GM19351 (cell line): ENCODE measurements at regions not wholly inside any gene's neighbourhood (a gene's known extent, or its start where the extent isn't known, plus 50 kb on each side); places are given as distances from the start of the nearest gene placed in this dataset.

Experiments used
- ATAC-seq: cut with Tn5 transposase; IDR thresholded peaks from one replicate; pipeline ENCODE4 v1.9.1; 2021; ENCODE audit warnings: mild to moderate bottlenecking, moderate library complexity; ENCODE audit not compliant: unreplicated experiment

DNA sequence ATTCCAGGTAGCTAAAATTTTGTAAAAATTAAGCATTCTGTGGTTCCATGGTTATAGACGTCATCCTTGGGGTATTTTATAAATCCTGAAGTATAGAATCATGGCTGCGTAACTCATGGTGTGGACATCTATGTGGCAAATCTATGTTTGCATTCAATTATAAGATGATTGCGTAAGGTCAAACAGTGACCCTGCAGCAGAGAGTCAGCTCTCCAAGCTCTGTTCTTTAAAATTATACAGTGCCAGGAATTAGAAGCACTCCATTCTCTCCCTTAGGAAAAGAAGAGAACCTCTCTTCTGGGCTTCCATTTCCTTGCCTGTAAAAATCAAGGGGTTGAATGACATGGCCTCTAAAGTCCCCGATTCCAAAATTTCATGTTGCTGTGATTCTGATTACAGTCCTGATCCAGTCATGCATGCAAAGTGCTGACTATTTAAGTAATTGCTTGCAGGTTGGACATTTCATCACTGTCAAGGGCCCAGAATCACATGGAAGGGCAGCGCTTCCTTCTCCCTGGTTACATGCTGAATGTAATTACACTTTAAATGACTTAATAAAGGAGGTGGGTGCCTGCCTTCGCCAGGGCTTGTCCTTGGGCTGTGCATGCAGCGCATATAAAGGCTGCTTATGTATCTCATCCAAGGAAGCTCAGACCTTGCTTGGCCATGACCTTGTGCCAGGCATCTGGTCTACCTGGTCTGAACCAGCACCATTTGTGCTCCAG, 550.7 kb downstream of the TYW1 start:
- no peak for ATAC-seq

DNA sequence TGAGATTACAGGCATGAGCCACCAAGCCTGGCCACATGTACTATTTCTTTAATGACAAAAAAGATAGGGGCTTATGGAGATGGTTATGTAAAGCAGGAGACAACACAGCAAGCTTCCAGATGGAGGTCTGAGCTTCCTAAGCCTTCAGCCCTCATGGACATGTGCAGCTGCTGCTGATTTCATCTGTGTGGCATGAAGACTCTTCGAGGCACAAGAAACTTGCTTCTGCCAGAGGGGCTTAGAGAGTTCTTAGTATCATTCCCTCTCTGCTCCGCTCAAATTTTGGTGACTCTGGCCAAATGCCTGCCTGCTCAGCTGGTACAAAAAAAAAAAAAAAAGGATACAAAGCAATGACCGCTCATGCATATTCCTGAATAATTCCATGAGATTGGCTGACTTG, 552.5 kb downstream of the TYW1 start:
- no peak for ATAC-seq

DNA sequence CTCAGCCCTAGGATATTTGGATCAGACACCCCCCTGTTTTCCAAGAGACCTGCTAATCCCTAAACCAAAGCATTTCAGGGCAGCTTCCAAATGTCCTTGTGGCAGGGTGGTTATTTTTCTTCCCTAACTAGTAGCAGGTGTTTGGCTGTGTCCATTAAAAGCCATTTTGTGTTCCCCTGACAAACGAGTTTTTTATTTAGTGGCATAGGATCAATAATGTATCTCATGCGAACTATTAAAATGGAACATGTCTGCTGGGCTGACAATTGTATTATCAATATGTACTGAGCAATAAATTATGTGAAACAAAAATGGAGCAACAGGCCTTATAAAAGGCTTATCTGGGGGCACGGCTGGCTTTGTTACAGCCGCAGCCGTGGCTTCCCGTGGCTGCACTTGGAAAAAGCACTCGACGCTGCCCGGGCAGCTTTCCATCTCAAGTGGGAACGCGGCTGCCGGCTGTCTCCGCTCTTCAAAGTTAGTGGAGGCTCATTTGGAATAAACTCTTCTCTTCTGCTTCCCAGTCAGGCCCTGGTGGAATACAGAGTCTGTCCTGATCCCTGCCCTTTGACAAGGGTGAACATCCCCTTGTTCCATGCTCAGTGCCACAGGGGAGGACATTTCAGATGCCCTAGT, 554.3 kb downstream of the TYW1 start:
- ATAC-seq = no peak

DNA sequence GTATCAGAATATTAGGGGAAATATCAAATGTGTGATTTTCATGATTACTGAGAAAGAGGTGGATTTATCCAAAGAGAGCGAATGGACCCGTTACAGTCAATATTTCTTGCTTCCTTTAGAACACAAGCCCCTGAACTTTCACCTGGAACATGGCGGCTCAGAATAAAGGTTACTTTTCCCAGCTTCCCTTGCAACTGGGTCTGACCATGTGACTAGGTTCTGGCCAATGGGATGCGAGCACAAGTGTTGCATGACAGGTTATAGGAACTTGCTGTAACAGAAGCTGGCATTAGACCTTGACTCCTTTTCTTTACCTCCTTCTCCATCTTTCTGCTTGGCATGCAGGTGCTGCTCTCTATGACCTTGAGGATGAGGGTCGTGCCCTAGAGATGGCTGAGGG, 556.1 kb downstream of the TYW1 start:
- no peak for ATAC-seq

DNA sequence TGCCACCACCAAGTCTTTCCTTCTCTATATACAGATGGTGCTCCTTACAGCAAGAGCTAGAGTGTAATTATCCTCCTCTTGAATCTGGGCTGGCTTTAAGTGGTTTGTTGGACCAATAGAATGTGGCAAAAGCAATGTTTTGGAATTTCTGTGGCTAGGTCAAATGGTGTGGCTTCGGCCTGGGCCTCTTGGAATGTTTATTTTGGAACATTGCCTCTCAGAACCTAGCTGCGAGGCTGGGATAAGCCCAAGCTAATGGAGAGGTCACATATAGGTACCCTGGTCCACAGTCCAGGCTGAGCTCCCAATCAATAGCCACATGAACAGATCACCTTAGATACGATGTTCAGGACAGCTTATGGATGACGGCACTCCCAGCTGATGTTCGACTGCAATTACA, 556.7 kb downstream of the TYW1 start:
- ATAC-seq = no peak

DNA sequence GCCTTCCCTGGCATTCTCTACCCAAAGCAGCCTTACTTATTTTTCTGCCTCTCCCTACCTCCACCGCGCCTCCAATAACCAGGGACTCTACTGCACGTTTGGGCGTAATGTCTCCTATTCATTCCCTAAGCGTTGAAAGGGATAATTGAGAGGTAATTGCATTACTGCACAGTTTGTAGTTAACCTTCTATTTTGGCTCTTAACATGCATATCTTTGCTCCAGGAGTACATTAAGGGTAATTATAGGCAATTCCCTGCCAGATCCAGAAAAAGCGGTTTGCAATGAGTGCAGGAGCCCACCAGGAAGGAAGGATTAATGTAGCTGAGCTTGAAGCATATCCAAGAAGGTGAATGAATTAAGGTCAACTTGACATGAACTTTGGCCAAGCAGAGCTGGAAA, 558.4 kb downstream of the TYW1 start:
- no peak for ATAC-seq

DNA sequence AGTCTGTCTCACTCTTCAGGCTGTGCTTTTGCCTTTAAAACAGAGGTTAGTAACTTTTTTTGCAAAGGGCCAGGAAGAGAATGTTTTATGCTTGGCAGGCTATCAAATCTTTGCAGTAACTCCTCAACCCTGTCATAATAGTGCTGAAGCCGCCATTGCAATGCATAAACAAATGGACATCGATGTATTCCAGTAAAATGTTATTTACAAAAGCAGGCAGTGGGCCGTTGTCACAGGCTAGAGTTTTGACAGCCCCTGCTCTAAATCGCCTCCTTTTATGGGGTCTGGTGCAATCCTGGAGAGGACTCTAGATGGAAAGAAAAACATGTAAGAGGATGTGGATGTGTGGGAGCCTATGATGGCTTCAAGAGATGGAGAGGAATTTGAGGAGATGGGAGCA, 568.3 kb downstream of the TYW1 start:
- ATAC-seq = no peak

DNA sequence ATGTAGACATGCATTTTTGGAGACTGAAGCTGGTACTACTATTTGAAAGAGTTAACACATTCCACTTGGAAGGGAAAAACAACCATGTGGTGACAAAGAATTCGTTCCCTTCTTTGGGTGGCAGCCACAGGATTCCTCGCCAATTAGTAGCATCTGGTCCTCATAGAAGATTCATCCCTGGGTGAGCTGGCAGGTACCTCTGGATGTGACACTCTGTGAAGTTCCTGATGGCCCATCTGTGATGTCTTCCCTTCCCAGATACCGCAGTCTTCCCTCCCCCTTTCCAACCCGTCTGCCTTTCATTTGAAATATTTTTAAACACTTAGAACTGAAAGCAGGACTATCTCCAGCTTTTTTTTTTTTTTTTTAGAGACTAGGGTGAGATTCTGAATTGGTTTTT, 569.5 kb downstream of the TYW1 start:
- ATAC-seq = no peak

DNA sequence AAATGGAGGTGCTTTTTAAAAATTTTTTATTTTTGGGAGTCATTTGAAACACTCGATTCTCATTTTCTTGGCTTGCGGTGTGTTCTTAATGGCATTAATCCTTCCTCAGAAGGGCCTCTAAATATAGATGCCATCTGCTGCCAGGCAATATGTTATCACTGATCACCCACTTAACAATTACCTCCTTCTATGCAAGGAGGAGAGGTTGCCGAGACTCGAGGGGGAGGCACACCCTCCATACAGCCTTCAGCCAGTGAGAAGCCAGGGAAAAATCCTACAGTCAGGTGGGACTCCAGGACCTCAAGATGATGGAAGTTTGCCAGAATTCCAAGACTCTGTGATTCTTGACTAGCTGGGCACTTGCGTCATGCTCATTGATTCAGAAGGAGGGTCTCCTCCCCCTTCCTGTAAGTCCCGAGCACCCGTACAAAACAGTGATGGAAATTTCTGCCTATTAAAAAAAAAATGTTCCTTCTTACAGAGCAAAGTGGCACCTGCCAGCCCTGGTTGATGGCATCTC, 574.5 kb downstream of the TYW1 start:
- no peak for ATAC-seq

DNA sequence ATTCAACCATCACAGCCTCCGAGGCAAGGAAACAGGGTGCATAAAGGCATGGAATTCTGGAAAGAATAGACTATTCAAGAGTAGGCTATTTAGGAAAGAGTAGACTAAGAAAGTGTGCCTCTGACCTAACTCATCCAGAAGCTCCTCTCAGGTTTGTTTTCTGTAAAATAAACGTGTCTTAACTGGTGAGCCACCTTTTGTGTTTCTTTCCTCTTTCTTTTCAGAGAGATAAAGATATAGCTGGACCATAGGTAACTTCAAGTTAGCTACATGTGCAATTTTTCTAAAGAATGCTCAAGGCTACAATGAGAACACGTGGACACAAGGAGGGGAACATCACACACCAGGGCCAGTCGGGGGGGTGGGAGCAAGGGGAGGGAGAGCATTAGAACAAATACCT, 577.0 kb downstream of the TYW1 start:
- ATAC-seq = no peak

DNA sequence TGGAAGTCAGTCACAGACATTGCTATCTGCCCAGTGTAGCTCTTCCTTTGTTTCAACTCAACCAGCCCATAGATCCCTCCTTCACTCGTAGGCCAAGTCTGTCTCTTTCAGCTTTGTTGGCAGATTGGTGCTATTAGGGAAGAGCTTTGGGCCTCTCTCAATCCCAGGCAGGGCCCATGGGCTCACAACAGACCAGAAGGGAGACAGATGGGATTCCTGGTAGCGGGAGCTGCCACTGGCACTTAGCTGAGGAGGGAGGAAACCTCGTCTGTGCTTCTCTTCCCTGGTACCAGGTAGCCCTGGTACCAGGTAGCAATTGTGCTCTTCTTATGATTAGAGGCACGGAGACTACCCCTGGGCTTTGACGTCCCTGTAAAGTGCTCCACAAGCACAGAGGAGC, 592.0 kb downstream of the TYW1 start:
- no peak for ATAC-seq

DNA sequence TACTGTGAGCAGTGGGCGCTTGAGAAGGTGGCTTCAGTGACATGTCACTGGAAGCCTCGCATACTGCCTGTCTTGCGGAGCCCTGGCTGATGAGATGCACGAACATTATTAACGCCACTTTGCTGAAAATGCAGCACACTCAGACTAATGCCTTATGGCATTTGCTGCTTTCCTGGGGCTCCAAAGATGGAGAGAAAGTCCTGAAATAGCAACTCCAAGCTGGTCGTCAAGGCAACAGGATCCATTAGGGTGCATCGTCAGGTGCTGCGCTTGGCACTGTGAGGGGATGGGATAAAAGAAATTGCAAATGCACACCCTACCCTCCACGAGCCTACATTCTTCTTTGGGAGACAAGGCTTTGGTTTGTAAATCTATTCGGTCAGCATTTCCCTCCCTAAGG, 592.5 kb downstream of the TYW1 start:
- no peak for ATAC-seq

DNA sequence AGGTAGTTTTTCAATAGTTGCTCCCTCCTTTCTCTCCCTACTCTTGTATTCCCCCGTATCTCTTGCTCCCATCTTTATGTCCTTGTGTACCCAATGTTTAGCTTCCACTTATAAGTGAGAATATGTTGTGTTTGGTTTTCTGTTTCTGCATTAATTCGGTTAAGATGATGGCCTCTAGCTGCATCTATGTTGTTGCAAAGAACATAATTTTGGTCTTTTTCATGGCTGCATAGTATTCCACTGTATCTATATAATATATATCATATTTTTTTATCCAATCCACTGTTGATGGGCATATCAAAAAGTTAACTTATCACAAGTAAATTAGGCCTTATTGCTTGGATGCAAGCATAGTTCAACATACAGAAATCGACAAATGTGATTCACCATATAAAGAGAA, 594.0 kb downstream of the TYW1 start:
- no peak for ATAC-seq

DNA sequence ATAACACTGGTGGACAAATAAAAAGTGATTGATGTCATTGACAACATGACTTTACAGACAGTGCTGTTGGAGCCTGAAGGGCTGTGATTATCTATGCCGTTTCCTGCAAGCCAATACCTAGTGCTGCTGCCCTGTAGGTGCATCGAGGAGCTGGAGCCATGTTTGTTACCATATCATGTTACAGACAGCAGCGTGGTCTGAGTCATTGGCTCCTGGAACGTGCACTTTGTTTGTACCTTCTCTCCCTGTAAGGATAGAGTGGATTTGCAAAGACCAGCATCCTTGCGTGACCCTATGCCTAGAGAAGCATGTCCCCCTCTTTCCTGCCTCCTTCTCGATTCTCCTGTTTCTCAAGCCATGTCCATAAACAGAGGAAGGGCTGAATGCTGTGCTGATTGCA, 597.2 kb downstream of the TYW1 start:
- ATAC-seq = no peak

DNA sequence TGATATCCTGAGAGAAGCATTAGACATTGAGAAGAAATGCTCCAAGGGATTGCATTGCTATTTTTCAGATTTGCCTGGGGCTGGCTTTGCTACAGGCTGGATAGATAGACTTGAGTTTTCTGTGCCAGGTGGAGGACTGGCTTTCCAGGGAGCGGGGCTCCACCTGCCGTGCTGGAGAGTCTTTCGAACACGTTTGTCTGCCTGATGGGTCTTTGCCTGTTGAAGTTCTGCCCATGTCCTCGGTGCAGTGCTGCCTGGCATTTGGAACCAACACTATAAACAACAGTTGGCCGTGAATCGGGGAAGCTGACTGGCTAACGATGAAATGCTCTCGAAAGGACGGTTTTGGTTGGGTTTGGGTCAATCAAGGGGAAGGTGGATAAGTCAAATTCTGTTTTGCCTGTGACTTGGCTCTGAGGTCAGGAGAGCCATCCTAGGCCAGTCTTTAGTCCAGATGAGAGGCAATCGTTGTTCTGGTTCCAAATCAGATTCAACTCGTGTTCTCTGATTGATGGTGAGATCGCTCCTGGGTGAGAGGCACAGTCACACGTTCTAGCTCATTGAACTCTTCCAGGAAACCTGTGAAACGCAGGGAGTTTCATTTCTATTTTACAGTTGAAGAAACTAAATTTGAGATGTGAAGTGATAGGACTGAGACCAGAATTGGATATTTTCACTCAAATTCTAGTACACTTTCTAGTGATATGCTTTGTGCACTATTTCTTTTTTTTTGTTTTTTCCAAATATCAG, 599.0 kb downstream of the TYW1 start:
- no peak for ATAC-seq

DNA sequence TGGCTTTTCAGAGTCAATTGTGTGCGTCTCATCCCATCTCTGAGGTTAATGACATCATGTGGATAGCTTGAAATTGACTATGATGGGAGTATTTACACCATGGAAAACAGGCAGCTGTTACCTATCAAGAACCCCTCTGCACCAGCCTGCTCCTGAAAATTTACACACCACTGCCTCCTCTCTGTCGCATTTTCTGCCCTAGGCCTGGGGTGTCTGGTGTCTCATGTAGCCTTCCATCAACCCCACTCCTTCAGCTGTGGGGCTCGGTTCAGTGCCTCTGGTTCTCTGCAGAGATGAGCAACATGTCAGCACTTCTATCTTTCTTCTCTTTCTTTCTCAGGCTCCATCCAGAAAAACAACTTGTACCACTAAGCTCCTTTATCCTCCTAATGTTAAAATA, 600.5 kb downstream of the TYW1 start:
- ATAC-seq = no peak

DNA sequence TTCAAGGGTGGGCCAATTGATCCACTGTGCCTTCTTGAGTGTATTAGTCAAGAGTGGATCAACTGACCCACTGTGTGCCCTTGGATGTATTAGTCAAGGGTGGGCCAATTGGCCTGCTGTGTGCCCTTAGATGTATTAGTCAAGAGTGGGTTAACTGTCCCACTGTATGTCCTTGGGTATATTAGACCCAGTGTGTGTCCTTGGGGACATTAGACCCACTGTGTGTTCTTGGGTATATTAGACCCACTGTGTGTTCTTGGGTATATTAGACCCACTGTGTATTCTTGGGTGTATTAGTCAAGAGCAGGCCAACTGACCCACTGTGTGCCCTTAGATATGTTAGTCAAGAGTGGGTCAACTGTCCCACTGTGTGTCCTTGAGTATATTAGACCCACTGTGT, 601.8 kb downstream of the TYW1 start:
- no peak for ATAC-seq

DNA sequence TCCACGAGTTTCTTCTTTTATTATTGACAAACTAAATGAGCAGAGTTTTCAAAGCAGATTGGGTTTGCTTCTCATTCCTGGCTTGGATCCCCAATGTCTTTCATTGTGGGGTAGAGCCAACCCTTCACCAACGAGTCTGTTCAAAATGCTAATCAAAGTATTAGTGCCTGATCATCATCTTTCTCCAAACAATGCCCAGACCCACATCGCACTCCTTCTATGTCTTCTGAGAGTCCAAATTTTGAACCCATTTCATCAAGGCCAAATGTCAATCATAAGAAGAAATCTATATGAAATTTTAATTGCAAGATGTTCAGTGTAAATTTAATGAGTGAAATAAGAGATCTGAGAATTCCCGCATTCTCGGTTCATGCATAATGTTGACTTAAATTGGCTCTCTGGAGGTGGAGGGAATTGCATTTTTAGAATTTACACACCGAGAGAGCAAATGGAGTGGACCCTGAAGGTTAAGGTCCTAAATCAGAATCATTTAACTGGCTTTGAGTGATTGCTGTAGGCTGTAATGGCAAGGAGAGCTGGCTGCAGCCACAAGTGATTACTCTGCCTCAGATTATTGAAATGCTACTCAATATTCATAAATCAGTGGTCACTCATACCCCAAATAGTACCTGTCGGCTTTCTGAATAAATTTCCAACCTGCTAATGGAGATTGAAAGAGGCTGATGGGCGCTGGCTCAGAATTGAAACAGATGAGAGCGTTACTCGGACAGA, 602.9 kb downstream of the TYW1 start:
- ATAC-seq = no peak

DNA sequence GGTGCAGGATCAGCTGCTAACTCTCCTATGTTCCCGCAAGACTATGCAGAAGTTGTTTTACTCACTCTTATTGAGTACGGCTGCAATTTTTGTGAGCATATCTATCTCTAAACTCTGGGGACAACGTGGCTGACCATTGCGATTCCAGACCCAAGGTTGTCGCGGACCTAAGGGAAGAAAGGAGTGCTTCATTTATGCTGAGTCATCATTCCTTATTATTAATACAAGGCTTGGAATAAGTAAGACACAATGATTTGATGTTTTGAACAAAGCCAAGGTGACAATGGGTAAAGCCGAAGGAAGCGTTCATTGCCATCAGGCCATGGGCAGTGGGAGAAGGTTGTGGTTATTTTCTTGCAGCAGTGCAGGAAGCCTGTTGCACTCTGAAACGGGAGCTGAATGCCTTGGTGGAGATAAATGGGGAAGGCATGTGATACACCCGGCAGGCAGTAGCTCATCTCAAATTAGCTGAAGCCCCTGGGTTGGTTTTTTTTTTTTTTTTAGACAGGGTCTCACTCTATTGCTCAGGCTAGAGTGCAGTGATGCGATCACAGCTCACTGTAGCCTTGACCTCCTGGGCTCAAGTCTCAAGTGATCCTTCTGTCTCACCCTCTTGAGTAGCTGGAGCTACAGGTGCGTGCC, 605.7 kb downstream of the TYW1 start:
- no peak for ATAC-seq

DNA sequence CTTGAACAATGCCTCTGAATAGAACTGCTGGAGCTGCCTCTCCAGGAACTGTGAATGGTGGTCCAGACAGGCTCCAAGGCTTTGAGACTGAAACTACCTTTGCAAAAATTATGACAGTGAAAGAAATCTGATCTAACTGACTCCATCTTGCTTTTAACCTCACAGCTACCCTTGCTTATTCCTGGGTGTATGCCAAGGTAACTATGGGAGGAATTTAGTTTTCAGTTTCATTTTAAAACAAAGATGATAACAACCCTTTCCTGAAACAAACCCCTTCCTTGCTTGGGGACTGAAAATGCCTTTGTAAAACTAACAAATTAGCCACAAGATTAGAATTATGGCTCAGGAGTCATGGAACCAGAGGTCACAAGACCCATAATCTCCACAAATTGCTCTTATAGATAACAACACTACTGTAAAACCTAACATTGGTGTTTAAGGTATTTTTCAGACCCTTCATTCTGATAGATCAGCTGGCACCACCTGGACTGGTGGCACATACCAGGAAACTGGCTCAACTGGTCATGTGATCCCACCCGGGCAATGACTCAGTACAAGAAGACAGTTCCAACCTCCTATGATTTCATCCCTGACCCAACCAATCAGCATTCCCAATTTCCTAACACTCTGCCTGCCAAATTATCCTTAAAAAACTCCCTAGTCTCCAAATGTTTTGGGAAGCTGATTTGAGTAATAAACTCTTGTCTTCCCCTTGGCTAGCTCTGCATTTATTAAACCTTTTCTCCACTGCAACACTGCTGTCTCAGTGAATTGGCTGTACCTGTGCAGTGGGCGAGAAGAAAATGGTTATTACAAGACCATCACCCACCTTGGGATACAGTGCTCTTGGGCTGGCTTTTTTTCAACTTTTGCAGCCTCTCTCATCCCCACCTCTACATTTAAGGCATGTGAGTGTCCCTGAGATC, 608.1 kb downstream of the TYW1 start:
- ATAC-seq = no peak
